H9 (cell line): ENCODE measurements at regions not wholly inside any gene's neighbourhood (a gene's known extent, or its start where the extent isn't known, plus 50 kb on each side); places are given as distances from the start of the nearest gene placed in this dataset.
A peak's percentile ranks its signal among the peaks of the same experiment; 100 is the strongest.

Source experiments
- DNase-seq: peaks from one replicate; pipeline ENCODE4 v3.0.0-alpha.2; 2017
- H2AFZ ChIP-seq: one replicate; pipeline ENCODE4 v1.6.1; 2013; ENCODE audit warnings: mild to moderate bottlenecking, low read length, control low read depth, moderate library complexity
- H2AK5ac ChIP-seq: 2 replicates; pipeline ENCODE4 v1.6.1; 2013; ENCODE audit warnings: low read length, control low read depth, mixed read lengths; ENCODE audit not compliant: insufficient read length
- H2BK120ac ChIP-seq: one replicate; pipeline ENCODE4 v1.6.1; 2013; ENCODE audit warnings: low read depth, mild to moderate bottlenecking, low read length, control low read depth, inconsistent platforms; ENCODE audit not compliant: poor library complexity, severe bottlenecking
- H2BK12ac ChIP-seq: 2 replicates; pipeline ENCODE4 v1.6.1; 2013; ENCODE audit warnings: low read length, control low read depth, mixed read lengths, low read depth; ENCODE audit not compliant: insufficient read length
- H2BK15ac ChIP-seq: 2 replicates; pipeline ENCODE4 v1.6.1; 2013; ENCODE audit warnings: low read depth, low read length, control low read depth
- H2BK20ac ChIP-seq: one replicate; pipeline ENCODE4 v1.6.1; 2013; ENCODE audit warnings: low read depth, mild to moderate bottlenecking, low read length, control low read depth, inconsistent platforms; ENCODE audit not compliant: poor library complexity, severe bottlenecking
- H2BK5ac ChIP-seq: 2 replicates; pipeline ENCODE4 v1.6.1; 2013; ENCODE audit warnings: low read length, control low read depth, mixed read lengths; ENCODE audit not compliant: insufficient read length
- H3K14ac ChIP-seq: 2 replicates; pipeline ENCODE4 v1.6.1; 2013; ENCODE audit warnings: low read length, control low read depth; ENCODE audit not compliant: insufficient read depth
- H3K18ac ChIP-seq: 2 replicates; pipeline ENCODE4 v1.6.1; 2013; ENCODE audit warnings: low read depth, mild to moderate bottlenecking, mixed read lengths, low read length, control low read depth; ENCODE audit not compliant: insufficient read length
- H3K23ac ChIP-seq: 2 replicates; pipeline ENCODE4 v1.6.1; 2013; ENCODE audit warnings: low read length, control low read depth, mixed read lengths, low read depth; ENCODE audit not compliant: insufficient read length
- H3K23me2 ChIP-seq: 2 replicates; pipeline ENCODE4 v1.6.1; 2013; ENCODE audit warnings: low read depth, mild to moderate bottlenecking, mixed read lengths, low read length, control low read depth; ENCODE audit not compliant: insufficient read length, poor library complexity, severe bottlenecking
- H3K27ac ChIP-seq: 2 replicates; pipeline ENCODE4 v1.5.1; 2013; ENCODE audit warnings: low read length, control low read depth, mixed read lengths, low read depth; ENCODE audit not compliant: insufficient read length
- H3K27me3 ChIP-seq: 2 replicates; pipeline ENCODE4 v1.6.1; 2013; ENCODE audit warnings: low read length, control low read depth, inconsistent platforms; ENCODE audit not compliant: insufficient read depth
- H3K4ac ChIP-seq: 2 replicates; pipeline ENCODE4 v1.6.1; 2013; ENCODE audit warnings: low read depth, mild to moderate bottlenecking, control low read depth, inconsistent platforms, low read length, moderate library complexity
- H3K4me1 ChIP-seq: 2 replicates; pipeline ENCODE4 v1.6.1; 2013; ENCODE audit warnings: low read length, control low read depth, inconsistent platforms; ENCODE audit not compliant: insufficient read depth
- H3K4me2 ChIP-seq: 2 replicates; pipeline ENCODE4 v1.6.1; 2013; ENCODE audit warnings: low read length, control low read depth, mixed read lengths; ENCODE audit not compliant: insufficient read length, insufficient read depth
- H3K56ac ChIP-seq: 2 replicates; pipeline ENCODE4 v1.6.1; 2013; ENCODE audit warnings: low read depth, mild to moderate bottlenecking, mixed read lengths, low read length, control low read depth; ENCODE audit not compliant: insufficient read length
- H3K79me1 ChIP-seq: 2 replicates; pipeline ENCODE4 v1.6.1; 2013; ENCODE audit warnings: low read depth, mild to moderate bottlenecking, moderate library complexity, low read length, control low read depth, inconsistent platforms; ENCODE audit not compliant: insufficient read depth, poor library complexity, severe bottlenecking
- H3K79me2 ChIP-seq: 2 replicates; pipeline ENCODE4 v1.6.1; 2013; ENCODE audit warnings: low read length, control low read depth, inconsistent platforms; ENCODE audit not compliant: insufficient read depth
- H3K9ac ChIP-seq: 2 replicates; pipeline ENCODE4 v1.6.1; 2013; ENCODE audit warnings: low read length, control low read depth, mixed read lengths; ENCODE audit not compliant: insufficient read length; ENCODE audit errors: extremely low read depth
- H3K9me3 ChIP-seq: one replicate; pipeline ENCODE4 v1.6.1; 2013; ENCODE audit warnings: low read depth, low read length, inconsistent platforms; ENCODE audit not compliant: control insufficient read depth
- H3T11ph ChIP-seq: one replicate; pipeline ENCODE4 v1.6.1; 2013; ENCODE audit warnings: mild to moderate bottlenecking, low read length, control low read depth, inconsistent platforms
- H4K20me1 ChIP-seq: one replicate; pipeline ENCODE4 v1.6.1; 2013; ENCODE audit not compliant: control insufficient read depth, insufficient read length, insufficient read depth
- H4K5ac ChIP-seq: 2 replicates; pipeline ENCODE4 v1.6.1; 2013; ENCODE audit warnings: low read depth, mild to moderate bottlenecking, mixed read lengths, low read length, control low read depth; ENCODE audit not compliant: insufficient read length
- H4K8ac ChIP-seq: replicated peaks from 2 replicates; pipeline ENCODE4 v1.6.1; 2013; ENCODE audit warnings: low read length, control low read depth, mixed read lengths, low read depth; ENCODE audit not compliant: insufficient read length
- H4K91ac ChIP-seq: 2 replicates; pipeline ENCODE4 v1.6.1; 2013; ENCODE audit warnings: low read depth, mild to moderate bottlenecking, moderate library complexity, mixed read lengths, low read length, control low read depth; ENCODE audit not compliant: insufficient read length
- H3K27ac Mint-ChIP-seq, 3 experiments: 2 replicates in 2 of 3; 3 replicates in 1 of 3; pipeline ENCODE4 v1.8.0; 2020 to 2021; ENCODE audit warnings: mixed read lengths in 3 of 3, mild to moderate bottlenecking in 1 of 3, moderate library complexity in 1 of 3
- H3K27me3 Mint-ChIP-seq: 2 replicates; pipeline ENCODE4 v1.8.0; 2021; ENCODE audit warnings: low read depth, mild to moderate bottlenecking, moderate library complexity, mixed read lengths
- H3K36me3 Mint-ChIP-seq, 3 experiments: 2 replicates in 2 of 3; 3 replicates in 1 of 3; pipeline ENCODE4 v1.8.0; 2020 to 2021; ENCODE audit warnings: low read depth in 3 of 3, mixed read lengths in 3 of 3; ENCODE audit not compliant: insufficient read depth in 1 of 3
- H3K4me1 Mint-ChIP-seq, 2 experiments: 2 replicates each; pipeline ENCODE4 v1.8.0; 2020; ENCODE audit warnings: mixed read lengths in 2 of 2
- H3K4me3 Mint-ChIP-seq, 2 experiments: 2 replicates in 1 of 2; 3 replicates in 1 of 2; pipeline ENCODE4 v1.8.0; 2020 to 2021; ENCODE audit warnings: mild to moderate bottlenecking in 2 of 2, mixed read lengths in 2 of 2, moderate library complexity in 1 of 2
- H3K9me3 Mint-ChIP-seq, 2 experiments: 2 replicates in 1 of 2; 3 replicates in 1 of 2; pipeline ENCODE4 v1.8.0; 2020; ENCODE audit warnings: mild to moderate bottlenecking in 2 of 2, mixed read lengths in 2 of 2, moderate library complexity in 1 of 2
- CTCF ChIP-seq: fragments of 200-600 bp; sonication (generic); conservative IDR thresholded peaks from 3 replicates; pipeline ENCODE4 v1.8.0; 2021; ENCODE audit warnings: antibody characterized with exemption, mild to moderate bottlenecking
- WGBS: extraction: QIAGEN DNeasy Blood & Tissue Kit; methylation state at CpG from one replicate; pipeline ENCODE4 v1.1.7; 2013; ENCODE audit warnings: missing lambda C conversion rate, low lambda C conversion rate, mixed read lengths; ENCODE audit not compliant: insufficient read length; ENCODE audit errors: extremely low coverage; 5-methylcytosine and 5-hydroxymethylcytosine counted together

- Histone ChIP-seq H4K91ac (no peak overlapping the region), H3K18ac (no peak overlapping the region), H3K56ac (no peak overlapping the region), H3K27ac (no peak overlapping the region), H2AK5ac (no peak overlapping the region), H4K8ac (no peak overlapping the region), H3K23ac (no peak overlapping the region), H3K4me2 (no peak overlapping the region), H3T11ph (no peak overlapping the region), H2BK15ac (no peak overlapping the region), H4K20me1 (no peaks in the 10 kb centered on the region), H3K23me2 (no peaks in the 10 kb centered on the region), H3K9ac (no peak overlapping the region), H2BK20ac (no peak overlapping the region), H3K27me3 (no peaks in the 10 kb centered on the region), H2BK120ac (no peak overlapping the region), H3K79me1 (no peaks in the 10 kb centered on the region), H3K4me1 (no peaks in the 10 kb centered on the region), H3K9me3 (no peaks in the 10 kb centered on the region), H3K4ac (no peak overlapping the region), H3K79me2 (no peaks in the 10 kb centered on the region), H2BK5ac (no peak overlapping the region), H4K5ac (no peak overlapping the region), H2BK12ac (no peak overlapping the region), H2AFZ (no peak overlapping the region), H3K14ac (no peak overlapping the region; the same call in 1 of the 2 replicates)
- peak overlapping the region in 1 of 3 experiments; percentile 9; a peak in 1 of 7 replicates for H3K27ac Mint-ChIP-seq
- no peaks in the 10 kb centered on the region for H3K9me3 Mint-ChIP-seq
- no peak for DNase-seq
- no peaks in the 10 kb centered on the region; a peak in 3 of 7 replicates for H3K36me3 Mint-ChIP-seq
- no peak overlapping the region for H3K4me3 Mint-ChIP-seq
- no peak for TF ChIP-seq CTCF
- WGBS, result no CpG with 5 or more reads among the region's 5 CpGs
- H3K4me1 Mint-ChIP-seq, result peaks cover 4 to 5% of the 10 kb centered on the region in 2 experiments
- H3K27me3 Mint-ChIP-seq, result no peaks in the 10 kb centered on the region
Measured at GRCh38 chr3:141419946-141420345, 51.6 kb downstream of the ZBTB38 start.
